SKM-1 (cell line): ENCODE measurements at regions not wholly inside any gene's neighbourhood (a gene's known extent, or its start where the extent isn't known, plus 50 kb on each side); places are given as distances from the start of the nearest gene placed in this dataset.
"Not testable (repeated sequence)": the region's sequence is repeated elsewhere in the genome, so short reads cannot be mapped to it uniquely, and the experiment has no call there.

ENCODE experiments used
- DNase-seq: peaks from one replicate; lab custom pipeline; 2025; ENCODE audit not compliant: unreplicated experiment; lab: John Stamatoyannopoulos, UW

DNA sequence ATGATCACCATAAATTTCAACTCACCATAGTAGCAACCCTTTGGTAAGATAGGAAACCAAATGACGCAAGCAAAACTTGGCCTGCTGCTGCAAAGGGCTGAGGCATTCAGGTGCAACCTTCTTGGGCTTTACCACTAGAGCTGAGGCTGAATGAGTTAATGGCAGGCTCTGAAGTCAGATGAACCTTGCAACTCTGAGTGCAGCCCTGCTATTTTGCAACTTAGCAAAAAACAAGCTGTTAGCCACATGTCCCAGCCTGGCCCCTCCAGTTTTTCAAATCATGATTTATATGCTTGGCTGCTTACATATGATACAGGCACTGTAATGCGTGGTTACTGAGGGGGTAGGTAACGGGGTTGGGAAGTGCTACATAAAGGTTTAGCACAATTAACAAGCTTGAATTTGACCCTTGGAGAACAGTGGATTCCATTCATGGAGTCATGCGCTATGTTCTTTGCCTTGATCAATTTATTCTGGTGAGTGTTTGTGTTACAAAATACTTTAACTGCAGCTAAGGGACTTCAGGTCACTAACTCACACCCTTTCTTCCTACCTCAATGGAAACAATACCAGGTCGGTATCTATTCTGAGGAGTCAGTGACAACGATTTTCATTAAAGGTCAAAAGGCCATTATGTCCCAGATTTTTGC is 80.5 kb upstream of the PPARGC1A start:
- no peak for DNase-seq

DNA sequence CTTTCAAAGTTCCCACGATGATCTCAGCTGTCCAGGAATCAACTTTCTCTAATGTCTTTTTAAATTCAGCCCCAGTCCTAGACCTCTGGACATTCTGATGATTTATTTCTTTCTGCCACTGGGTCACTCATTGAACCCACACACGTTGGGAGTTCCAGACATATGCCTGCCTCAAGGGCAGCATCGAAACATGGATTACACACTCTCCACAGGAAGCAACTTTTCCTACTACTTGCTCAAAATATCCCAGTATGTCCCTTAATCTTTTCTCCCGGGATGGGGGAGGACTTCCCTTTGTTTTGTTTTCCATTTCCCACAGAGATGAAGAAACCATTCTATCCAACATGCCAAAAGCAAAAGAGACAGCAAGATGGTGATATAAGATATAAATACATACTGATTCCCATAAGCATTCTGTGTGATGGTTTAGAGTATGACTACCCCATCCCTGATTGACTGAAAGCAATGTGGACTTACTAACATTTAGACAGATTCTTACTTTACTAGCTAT is 79.8 kb upstream of the PPARGC1A start:
- no peak for DNase-seq

DNA sequence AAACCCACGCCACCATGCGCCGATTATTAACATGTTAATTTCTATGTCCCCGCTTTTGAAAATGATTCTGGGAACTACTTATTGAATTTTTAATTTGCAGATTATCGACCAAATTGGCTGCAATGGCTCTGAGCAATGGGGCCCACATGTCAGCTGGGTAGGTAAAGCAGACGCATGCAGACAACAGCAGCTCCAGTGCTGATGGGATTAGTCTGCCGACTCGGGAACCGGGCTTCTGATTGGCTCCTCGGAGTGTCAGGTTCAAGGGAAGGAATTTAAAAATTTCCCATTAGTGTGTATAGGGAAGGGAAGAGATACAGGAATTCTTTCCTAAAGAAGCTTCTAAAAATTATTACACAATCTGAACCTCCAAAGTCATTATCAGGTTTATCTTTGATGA is 77.4 kb upstream of the PPARGC1A start:
- no peak for DNase-seq

DNA sequence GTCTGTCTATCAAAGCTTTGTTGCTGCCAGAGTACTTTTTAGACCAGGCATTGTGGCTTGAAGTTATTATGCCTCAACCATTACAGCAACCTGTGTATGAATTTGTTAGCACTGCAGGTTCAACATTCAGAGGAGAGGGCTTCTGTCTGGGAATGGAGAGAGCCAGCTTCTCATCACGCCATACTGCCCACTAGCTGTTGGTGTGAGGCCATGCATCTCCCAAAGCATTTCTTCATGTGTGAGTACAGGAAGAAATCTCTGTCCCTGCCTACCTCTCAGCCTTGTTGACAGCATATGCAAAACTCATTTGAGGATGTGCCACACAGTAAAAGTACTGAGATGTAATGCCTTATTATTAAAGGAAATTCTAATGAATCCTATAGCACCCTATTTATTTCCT is 76.9 kb upstream of the PPARGC1A start:
- no peak for DNase-seq

DNA sequence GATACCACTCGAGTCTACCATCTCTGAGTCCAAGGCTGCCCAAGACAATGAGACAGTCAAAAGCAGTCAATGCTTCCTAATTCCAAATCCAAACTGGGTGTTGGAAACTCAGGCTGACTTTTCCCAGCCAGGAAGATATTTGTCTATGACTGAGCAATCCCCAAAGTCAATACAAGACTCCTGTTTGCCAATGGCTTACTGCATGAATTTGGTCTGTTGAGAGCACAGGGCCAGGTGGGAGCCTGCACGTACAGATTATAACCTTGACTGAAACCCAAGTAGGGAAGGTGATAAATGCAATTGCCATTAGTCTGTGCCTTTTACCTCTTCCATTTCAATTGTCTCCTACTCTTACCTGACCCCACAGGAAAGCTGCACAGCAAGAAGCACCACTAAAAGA is 72.6 kb upstream of the PPARGC1A start:
- no peak for DNase-seq

DNA sequence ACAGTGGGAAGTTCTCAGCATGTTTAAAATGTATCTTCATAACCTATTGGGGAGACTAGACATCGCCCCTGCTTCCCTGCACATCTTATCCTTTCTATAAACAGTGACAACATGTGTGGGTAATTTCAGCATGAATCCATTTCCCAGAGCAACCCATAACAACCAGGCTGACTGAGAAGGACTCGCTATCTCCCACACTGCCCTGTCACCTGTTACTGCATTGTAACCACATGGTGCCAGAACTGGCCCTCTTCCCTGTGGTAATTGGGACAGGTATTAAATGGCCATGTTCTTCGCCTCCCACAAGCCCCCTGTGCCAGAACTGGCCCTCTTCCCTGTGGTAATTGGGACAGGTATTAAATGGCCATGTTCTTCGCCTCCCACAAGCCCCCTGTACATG is 71.5 kb upstream of the PPARGC1A start:
- not testable (repeated sequence) for DNase-seq

DNA sequence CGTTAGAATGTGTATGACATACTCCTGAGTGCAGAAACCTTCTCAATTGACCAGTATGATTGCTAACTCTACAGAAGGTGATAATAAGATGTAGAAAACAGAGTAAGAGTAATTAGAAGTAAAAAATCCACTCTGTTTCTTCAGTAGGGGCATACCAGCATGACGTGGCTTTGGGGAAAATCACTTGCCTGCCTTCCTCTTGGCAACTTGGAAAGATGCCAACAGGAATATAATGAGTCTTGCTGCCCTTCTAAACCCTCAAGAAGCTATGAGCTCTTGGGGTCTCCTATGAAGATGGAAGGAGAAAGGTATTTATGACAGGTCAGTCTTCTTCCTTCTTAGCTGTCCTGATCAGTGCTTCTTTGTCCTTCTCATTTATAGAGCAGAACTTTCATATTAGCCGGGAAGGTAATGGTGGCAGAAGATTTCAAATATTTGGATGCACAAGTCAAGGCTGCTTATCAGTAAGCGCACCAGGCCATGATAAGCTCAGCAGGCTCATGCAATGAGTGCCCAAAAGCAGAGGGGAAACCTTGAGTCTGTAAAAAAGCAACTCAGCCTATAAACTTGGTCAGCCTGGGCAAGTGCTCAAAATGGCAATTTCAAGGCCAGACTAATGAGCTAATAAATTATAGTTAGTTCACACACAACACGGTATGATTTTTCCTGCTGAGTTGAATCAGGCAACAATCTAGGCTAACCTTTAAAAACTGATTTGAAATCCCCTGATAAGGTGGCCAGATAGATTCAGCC is 69.7 kb upstream of the PPARGC1A start:
- DNase-seq: no peak

DNA sequence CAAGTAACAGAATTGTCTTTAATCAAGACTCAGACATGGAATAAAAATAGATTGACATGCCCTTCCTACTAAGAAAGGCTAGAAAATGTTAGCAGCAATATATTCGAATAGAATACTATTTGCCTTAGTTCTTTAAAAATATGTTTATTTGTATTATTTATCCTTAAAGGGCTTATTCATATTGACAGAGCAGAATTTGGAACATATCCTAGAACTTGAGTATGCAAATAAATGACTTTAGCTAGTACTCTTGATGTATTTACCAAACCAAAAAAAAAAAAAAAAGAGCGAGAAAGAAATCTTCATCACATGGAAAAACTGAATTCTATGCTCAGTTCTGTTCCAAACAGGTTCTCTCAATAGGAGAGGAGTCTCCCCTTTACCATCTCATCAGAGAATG is 68.9 kb upstream of the PPARGC1A start:
- no peak for DNase-seq

DNA sequence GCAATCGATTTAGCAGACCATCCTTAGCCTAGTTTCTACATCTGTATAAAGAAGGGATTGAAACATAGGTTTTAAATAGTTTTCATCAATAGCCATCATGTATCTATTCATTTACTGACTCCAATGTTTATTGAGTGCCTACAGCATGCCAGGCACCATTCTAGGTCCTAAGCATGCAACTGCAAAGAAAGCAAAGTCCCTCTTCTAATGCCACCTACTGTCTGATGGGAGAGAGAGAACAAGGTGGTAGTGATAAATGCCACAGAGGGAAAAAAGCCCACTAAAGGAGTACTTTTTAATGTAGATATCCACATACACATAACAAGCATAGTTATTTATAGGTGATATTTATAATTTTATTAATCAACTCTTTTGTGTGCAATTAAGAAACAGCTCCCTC is 67.6 kb upstream of the PPARGC1A start:
- no peak for DNase-seq

DNA sequence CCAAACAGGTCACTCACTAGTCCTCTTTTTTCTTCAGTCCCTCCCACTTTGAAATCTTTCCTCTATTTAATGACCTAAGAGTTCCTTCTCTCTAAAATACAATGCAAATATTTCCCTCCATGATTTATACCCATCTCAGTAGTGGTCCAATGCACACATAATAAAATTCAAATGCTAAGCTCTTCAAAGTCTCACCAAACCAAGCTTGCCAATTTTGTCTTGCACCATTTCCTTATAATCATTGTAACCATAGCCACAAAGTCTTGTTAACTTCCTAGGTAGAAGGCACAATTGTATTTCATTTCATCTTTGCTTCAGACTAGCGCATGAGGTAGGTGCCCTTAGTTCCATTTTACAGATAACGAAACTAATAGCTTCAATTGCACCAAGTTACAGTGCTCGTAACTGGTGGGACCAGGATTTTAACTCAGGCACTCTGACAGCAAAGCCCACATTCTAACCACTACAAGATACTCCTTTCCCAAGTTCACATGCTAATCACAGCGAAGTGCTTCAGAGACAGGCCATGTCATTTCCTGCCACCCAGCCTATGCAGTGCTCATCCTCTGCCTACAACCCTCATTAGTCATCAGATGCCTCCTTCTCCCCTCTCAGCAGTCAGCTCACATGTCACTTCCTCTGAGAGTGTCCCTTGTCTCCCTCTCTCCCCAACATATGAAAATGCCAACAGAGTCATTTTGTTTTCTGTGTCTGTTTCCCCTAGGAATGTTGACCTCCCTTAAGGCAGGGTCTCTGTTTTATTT is 66.9 kb upstream of the PPARGC1A start:
- DNase-seq: no peak

DNA sequence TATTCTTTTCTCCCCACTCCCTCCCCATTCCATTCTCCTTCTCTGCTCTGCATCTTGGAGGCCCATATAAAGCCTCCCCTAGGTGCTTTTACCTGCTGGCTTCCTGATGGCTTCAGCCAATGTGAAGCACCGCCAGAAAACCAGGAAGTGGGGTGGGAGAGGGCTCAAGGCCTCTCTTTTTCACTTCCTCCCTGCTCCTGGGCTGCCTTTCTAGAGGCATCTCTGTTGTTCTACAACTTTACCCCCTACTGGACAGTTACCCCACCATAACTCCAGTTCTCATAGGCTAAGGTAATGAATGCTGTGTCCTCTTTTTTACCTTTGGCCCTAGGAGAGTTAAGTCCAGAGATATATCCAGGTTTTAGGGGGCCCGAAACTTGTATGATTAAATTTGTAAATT is 62.4 kb upstream of the PPARGC1A start:
- DNase-seq: no peak

DNA sequence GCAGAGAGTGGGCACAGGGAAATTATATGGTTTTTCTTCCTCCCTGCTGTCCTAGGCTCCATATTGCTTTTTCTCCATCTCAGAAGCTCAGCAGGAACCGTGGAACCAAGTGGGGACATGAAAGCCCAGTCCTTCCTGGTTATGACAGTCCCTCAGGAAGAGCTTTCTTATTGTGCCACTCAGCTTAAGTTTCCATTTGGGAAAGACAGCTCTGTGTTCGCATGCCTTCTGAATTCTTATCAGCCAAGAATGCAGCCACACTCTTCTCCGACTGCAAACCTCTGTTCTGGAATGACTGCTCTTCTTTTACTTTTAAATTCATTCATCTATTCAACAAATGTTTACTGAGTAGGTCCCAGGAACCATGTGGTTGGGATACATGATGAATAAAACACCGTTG is 58.0 kb upstream of the PPARGC1A start:
- DNase-seq: no peak

DNA sequence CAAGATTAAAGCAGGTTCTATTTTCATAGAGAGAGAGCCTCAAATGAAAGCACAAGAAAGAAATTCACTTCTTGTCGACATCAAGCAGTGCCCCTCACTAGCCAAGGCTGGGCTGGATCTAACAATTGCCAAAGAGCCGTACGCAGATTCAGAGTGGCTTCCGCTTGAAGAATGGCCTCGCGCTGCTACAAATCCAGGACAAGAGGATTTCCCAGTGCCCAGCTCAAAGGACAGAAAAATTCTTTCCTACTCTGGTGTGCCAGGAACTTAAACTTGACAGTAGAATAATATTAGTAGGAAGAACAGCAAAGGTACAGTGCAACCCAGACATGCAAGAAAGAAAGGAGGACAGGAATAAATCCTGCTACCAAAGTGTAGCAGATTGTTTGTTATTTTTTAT is 56.5 kb upstream of the PPARGC1A start:
- no peak for DNase-seq

DNA sequence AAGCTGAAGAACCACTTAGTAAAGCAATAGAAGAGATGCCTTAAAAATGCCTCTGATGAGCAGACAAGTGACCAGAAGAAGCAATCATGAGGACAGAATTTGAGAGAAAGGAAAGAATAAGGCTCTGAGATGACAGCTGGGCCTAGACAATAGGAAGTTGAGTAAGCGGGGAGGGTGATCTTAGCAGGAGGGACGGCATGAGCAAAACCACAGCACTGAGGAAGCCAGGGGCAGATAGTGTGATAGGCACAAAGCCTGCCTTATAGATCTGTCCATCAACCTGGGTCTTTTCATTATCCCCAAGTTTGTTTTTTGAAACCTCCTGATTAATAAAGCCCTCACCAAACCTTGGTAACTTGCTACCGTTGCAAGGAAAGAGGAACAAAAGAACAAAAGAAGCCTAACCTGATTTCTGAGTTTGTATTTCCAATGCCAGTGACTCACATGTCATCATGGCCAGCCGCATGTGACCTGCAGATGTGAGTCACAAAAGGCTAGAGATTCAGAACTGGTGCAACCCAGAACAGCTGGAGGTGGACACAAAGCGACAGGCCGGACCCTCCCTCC is 55.7 kb upstream of the PPARGC1A start:
- DNase-seq: peak; percentile 83

DNA sequence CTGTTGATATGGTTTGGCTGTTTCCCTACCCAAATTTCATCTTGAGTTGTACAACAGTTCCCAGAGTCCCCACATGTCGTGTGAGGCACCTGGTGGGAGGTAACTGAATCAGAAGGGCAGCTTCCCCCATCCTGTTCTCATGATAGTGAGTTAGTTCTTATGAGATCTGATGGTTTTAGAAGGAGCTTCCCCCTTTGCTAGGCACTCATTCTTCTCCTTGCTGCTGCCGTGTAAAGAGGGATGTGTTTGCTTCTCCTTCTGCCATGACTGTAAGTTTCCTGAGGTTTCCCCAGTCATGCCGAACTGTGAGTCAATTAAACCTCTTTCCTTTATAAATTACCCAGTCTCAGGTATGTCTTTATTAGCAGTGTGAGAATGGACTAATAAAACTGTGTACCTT is 54.7 kb upstream of the PPARGC1A start:
- DNase-seq: not testable (repeated sequence)

DNA sequence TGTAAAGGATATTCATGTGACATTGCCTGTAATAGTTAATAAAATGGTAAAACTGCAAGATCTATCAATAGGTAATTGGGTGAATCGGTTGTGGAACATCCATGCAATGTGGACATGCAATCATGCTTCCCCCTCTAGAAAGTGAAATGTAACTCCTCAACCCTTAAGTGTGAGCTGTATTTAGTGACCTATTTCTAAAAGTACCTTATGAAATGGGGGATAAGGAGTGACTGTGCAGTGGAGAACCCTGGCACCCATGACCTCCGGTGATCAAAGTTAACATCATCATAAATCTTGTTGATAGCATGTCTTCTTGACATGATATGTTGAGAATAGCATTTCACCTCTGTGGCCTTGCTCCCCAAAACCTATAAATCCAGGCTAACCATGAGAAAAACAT is 53.6 kb upstream of the PPARGC1A start:
- no peak for DNase-seq

DNA sequence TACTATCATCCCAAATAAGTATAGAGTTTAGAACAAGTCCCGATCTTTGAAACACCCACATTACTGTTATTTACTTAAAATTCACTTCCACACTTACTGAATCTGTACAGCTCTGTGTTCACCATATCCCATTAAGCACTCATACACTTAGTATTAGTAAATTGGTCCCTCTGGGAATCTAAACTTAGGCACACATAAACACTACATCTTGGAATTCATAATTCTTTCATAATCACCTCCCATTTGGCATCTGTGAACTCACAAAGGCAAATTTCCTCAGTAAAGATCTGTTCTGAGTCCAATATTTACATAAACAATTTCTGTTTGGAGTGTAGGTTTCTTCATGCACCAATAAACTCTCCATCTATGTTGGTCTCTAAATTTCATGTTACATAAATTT is 52.6 kb upstream of the PPARGC1A start:
- no peak for DNase-seq
